ENCODE measurements at regions not wholly inside any gene's neighbourhood (a gene's known extent, or its start where the extent isn't known, plus 50 kb on each side); places are given as distances from the start of the nearest gene placed in this dataset.

DNA sequence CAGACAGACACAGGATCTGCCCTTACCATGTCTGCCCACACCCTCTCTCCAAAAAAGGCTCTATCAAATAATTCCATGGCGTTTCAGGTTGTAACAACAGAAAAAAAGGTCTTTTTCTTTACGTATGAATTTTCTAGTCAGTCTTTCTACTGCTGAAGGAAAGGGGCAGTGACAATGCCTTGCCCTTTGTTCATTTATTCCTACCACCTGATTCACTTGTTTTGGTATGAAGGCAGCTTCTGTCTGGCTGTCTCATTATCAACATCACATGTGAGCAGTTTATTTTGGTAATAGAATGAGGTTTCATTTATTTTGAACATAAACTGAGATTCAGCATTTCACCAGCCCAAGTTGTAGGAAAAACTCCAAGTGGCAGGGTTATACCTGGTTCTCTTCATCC, 94.3 kb upstream of the KLF7 start (continued):
- TF ChIP-seq FOXJ3 (CRISPR knock-in tag; IDR thresholded peaks at IDR 0.05) (no peak), TCF12 (IDR thresholded peaks at IDR 0.05) (no peak), GATA2 (CRISPR knock-in tag; IDR thresholded peaks at IDR 0.05) (no peak)

DNA sequence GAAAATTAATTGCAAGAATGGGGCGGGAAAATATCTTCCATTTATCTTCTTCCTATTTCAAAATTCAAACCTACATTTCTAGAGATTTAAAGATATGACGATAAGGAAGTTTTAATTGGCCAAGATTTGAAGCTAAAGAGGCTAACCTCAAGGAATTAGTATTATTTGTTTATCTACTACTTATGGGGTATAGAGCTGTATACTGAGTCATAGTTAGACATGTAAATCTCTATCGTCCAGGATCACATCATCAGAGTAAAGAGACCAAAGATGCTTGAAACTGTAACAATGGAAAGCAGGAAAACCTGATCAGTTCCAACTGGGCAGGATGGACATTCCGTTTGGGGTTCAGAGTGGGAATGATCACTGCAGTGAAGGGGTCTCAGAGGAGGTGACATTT, 95.2 kb upstream of the KLF7 start:
- no peaks in the 10 kb centered on the region for H3K9me2 ChIP-seq
- H3F3A ChIP-seq (replicated peaks; ENCODE audit: insufficient read depth) = peaks cover 26% of the 10 kb centered on the region
- TF ChIP-seq, protein P1, sequence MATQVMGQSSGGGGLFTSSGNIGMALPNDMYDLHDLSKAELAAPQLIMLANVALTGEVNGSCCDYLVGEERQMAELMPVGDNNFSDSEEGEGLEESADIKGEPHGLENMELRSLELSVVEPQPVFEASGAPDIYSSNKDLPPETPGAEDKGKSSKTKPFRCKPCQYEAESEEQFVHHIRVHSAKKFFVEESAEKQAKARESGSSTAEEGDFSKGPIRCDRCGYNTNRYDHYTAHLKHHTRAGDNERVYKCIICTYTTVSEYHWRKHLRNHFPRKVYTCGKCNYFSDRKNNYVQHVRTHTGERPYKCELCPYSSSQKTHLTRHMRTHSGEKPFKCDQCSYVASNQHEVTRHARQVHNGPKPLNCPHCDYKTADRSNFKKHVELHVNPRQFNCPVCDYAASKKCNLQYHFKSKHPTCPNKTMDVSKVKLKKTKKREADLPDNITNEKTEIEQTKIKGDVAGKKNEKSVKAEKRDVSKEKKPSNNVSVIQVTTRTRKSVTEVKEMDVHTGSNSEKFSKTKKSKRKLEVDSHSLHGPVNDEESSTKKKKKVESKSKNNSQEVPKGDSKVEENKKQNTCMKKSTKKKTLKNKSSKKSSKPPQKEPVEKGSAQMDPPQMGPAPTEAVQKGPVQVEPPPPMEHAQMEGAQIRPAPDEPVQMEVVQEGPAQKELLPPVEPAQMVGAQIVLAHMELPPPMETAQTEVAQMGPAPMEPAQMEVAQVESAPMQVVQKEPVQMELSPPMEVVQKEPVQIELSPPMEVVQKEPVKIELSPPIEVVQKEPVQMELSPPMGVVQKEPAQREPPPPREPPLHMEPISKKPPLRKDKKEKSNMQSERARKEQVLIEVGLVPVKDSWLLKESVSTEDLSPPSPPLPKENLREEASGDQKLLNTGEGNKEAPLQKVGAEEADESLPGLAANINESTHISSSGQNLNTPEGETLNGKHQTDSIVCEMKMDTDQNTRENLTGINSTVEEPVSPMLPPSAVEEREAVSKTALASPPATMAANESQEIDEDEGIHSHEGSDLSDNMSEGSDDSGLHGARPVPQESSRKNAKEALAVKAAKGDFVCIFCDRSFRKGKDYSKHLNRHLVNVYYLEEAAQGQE (IDR thresholded peaks at IDR 0.05; ENCODE audit: low read depth, low read length) = no peak
- TF ChIP-seq SMC3 (IDR thresholded peaks at IDR 0.05; ENCODE audit: low read depth, low read length) (no peak), ELF1 (IDR thresholded peaks at IDR 0.05) (no peak), RCOR1 (IDR thresholded peaks at IDR 0.05; ENCODE audit: low read length) (no peak), FOSL2 (IDR thresholded peaks at IDR 0.05; ENCODE audit: borderline replicate concordance, low read depth) (no peak), FOXJ3 (CRISPR knock-in tag; IDR thresholded peaks at IDR 0.05) (no peak), PBX3 (IDR thresholded peaks at IDR 0.05) (no peak), GABPA (IDR thresholded peaks at IDR 0.05; ENCODE audit: low read depth) (no peak), EP300 (IDR thresholded peaks at IDR 0.05; ENCODE audit: borderline replicate concordance in 1 of 2, low read depth in 1 of 2, low read length in 1 of 2) (no peak), RXRA (IDR thresholded peaks at IDR 0.05; ENCODE audit: borderline replicate concordance, low read depth) (no peak), POLR2AphosphoS5 (IDR thresholded peaks at IDR 0.05; ENCODE audit: low read depth, low read length) (no peak), MEF2A (IDR thresholded peaks at IDR 0.05; ENCODE audit: borderline replicate concordance, low read depth) (no peak), FOXM1 (IDR thresholded peaks at IDR 0.05; ENCODE audit: low read depth) (no peak), SIN3A (IDR thresholded peaks at IDR 0.05; ENCODE audit: borderline replicate concordance, low read depth, low read length) (no peak)
- TF ChIP-seq, protein P2, sequence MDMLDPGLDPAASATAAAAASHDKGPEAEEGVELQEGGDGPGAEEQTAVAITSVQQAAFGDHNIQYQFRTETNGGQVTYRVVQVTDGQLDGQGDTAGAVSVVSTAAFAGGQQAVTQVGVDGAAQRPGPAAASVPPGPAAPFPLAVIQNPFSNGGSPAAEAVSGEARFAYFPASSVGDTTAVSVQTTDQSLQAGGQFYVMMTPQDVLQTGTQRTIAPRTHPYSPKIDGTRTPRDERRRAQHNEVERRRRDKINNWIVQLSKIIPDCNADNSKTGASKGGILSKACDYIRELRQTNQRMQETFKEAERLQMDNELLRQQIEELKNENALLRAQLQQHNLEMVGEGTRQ (IDR thresholded peaks at IDR 0.05; ENCODE audit: borderline replicate concordance, low read depth, low read length) = no peak
- TF ChIP-seq, protein P3, sequence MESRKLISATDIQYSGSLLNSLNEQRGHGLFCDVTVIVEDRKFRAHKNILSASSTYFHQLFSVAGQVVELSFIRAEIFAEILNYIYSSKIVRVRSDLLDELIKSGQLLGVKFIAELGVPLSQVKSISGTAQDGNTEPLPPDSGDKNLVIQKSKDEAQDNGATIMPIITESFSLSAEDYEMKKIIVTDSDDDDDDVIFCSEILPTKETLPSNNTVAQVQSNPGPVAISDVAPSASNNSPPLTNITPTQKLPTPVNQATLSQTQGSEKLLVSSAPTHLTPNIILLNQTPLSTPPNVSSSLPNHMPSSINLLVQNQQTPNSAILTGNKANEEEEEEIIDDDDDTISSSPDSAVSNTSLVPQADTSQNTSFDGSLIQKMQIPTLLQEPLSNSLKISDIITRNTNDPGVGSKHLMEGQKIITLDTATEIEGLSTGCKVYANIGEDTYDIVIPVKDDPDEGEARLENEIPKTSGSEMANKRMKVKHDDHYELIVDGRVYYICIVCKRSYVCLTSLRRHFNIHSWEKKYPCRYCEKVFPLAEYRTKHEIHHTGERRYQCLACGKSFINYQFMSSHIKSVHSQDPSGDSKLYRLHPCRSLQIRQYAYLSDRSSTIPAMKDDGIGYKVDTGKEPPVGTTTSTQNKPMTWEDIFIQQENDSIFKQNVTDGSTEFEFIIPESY (IDR thresholded peaks at IDR 0.05; ENCODE audit: borderline replicate concordance, low read depth) = no peak
- TF ChIP-seq, protein P4, sequence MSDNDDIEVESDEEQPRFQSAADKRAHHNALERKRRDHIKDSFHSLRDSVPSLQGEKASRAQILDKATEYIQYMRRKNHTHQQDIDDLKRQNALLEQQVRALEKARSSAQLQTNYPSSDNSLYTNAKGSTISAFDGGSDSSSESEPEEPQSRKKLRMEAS (IDR thresholded peaks at IDR 0.05; ENCODE audit: low read depth) = no peak
- WGBS (ENCODE audit: low lambda C conversion rate) = 85% methylated on average over 4 of the region's 4 CpGs
- no peaks in the 10 kb centered on the region for H3K9me3 ChIP-seq
- POLR2A ChIA-PET = interaction anchor here (1.0 kb wide), 1 partner anchor 95 kb away, joined by 3 read pairs; the partner anchor contains the start of gene KLF7
- no peaks in the 10 kb centered on the region for H4K20me1 ChIP-seq (ENCODE audit: insufficient read depth)
- H3K4me1 ChIP-seq (ENCODE audit: control insufficient read depth in 1 of 2, insufficient read depth in 2 of 2, low read depth in 1 of 2, low read length in 1 of 2) = peaks cover 32 to 37% of the 10 kb centered on the region in 2 experiments
- H3K79me2 ChIP-seq (ENCODE audit: insufficient read depth) = no peaks in the 10 kb centered on the region
- no peaks in the 10 kb centered on the region for H3K27me3 ChIP-seq (ENCODE audit: insufficient read depth)
- H3K4me3 ChIP-seq (ENCODE audit: low read depth in 2 of 2, low read length in 1 of 2) = no peak overlapping the region
- H3K9ac ChIP-seq = no peak overlapping the region
- CTCF ChIA-PET = interaction anchor here (1.1 to 1.2 kb wide), 2 partner anchors 8 to 10 kb away, joined by 3 to 4 read pairs; no protein-coding TSS in a partner anchor
- H3K4me2 ChIP-seq = no peak overlapping the region
- H3K27ac ChIP-seq (ENCODE audit: low read depth in 2 of 2, low read length in 1 of 2) = no peak overlapping the region
- no peaks in the 10 kb centered on the region for H3K36me3 ChIP-seq (replicated peaks in 1 of 2; ENCODE audit: control insufficient read depth in 1 of 2, insufficient read depth in 2 of 2, low read length in 1 of 2)
- DNase-seq = no peak
- no peak overlapping the region for H2AFZ ChIP-seq (ENCODE audit: low read depth)
